CD4-positive, alpha-beta T cell treated with Interleukin-2 at 100 ng/mL for 4 hours (primary cell): ENCODE measurements at regions not wholly inside any gene's neighbourhood (a gene's known extent, or its start where the extent isn't known, plus 50 kb on each side); places are given as distances from the start of the nearest gene placed in this dataset.
"Not testable (repeated sequence)": the region's sequence is repeated elsewhere in the genome, so short reads cannot be mapped to it uniquely, and the experiment has no call there.

ENCODE experiments used
- DNase-seq: peaks from one replicate; pipeline ENCODE4 v3.0.0-alpha.2; 2020; ENCODE audit warnings: low spot score

- DNase-seq = no peak
Measured at GRCh38 chr5:98372351-98372750, 401.1 kb upstream of the RGMB start.

DNA sequence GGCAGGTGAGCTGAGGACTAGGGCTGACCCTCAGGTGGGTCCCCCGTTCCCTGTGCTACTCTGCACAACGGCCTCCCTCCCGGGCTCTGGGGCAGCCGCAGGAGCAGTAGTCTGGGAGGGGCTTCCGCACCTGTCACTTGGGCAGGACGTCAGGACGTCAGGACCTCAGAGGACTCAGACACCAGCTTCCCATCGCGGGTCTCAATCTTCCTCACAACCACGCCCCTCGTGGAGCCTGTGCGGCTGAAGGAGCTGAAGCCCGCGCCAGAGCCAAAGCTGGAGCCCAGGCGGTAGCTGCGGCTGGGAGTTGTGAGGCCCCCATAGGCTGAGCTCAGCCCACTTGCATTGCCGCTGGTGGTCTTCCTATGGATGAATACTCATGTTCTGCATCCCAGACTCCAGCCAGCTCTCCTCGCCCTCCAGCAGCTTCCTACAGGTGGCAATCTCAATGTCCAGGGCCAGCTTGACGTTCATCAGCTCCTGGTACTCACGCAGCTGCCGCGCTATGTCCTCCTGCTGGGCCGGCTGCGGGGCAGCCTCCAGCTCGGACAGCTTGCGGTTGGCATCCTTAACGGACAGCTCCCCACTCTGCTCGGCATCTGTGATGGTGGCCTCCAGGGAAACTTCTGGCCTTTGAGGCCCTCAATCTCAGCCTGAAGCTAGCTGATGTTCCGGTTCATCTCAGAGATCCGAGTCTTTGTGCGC, 381.4 kb upstream of the RGMB start:
- DNase-seq = no peak

- DNase-seq = not testable (repeated sequence)
Measured at GRCh38 chr5:98393205-98393604, 380.3 kb upstream of the RGMB start.

- no peak for DNase-seq
Measured at GRCh38 chr5:98397081-98397480, 376.4 kb upstream of the RGMB start.

DNA sequence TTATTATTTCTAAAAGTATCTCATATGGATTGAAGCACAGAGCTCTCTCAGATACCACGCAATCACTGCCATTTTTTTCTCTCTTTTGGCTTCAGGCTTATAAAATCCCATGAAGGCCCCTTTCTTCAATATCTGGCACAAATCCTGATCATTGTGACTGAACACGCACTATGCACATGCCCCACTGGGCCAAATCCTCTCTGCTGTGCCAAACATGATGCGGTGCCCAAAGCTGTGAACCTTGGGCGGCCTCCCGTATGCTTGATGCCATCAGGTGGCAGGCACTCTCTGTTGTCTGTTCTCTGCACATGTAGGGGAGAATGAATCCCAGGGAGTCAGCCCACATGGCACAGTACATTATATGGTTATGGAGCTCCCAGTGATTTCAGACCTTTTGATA, 375.0 kb upstream of the RGMB start:
- no peak for DNase-seq

- DNase-seq = no peak
Measured at GRCh38 chr5:98401656-98402055, 371.8 kb upstream of the RGMB start.

GRCh38 chr5:98402130-98402529, 371.3 kb upstream of the RGMB start:
- DNase-seq = no peak

GRCh38 chr5:98403131-98403530, 370.3 kb upstream of the RGMB start:
- no peak for DNase-seq

- no peak for DNase-seq
Measured at GRCh38 chr5:98414938-98415337, 358.5 kb upstream of the RGMB start.

GRCh38 chr5:98415663-98416062, 357.8 kb upstream of the RGMB start:
- no peak for DNase-seq

DNA sequence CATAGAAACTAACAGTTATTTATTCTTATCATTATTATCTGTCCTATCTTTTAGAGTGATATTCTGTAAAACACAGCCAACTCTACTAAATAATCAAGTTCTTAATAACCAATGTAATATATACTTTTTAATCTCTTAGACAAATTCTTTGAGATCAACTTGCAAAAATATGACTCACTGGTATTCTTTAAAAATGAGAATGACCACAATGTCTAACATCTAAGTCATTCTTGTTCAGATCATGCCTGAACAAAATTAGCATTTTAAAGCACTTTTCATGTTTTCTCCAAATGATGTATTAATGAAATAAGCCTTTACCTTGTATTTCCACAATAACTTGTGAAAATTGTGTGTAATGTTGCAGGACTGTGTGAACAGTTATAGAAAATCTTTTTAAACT, 356.9 kb upstream of the RGMB start:
- DNase-seq = no peak

GRCh38 chr5:98419825-98420224, 353.6 kb upstream of the RGMB start:
- DNase-seq = no peak

DNA sequence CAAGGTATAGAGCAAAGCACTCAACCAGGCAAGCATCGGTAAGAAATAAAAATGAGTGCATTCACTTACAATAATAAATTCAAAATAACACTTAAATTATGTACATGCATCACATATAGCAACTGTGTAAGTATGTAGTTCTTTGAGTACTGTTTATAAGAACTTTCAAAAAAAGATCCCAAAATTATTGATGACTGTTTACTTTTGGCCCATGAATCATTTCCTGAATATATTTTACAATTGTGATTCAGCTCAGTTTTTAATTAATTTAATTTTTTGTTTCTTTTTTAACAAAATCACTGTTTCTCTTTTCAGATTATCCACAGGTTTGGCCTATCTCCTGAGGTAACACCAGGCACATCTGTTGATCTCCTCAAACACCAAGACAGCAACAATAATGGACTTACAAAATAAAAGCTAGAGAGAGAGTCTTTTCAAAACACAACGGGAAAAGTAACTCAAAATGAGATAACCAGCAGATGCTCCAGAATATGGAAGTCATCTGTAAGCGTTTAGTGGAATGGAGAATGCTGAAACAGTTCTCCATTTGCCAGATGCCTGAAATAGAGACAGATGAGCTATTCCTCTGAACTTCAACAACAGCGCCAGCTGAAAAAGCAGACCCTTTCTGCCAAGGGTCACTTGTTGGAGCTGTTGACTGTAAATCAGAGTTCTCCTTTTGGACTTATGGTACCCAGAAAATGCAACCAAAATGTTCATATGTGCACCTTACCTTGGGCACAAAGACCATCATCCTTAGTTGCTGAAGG, 348.6 kb upstream of the RGMB start:
- DNase-seq = no peak

- DNase-seq = no peak
Measured at GRCh38 chr5:98425640-98426039, 347.8 kb upstream of the RGMB start.

- DNase-seq = no peak
Measured at GRCh38 chr5:98428806-98429205, 344.7 kb upstream of the RGMB start.

DNA sequence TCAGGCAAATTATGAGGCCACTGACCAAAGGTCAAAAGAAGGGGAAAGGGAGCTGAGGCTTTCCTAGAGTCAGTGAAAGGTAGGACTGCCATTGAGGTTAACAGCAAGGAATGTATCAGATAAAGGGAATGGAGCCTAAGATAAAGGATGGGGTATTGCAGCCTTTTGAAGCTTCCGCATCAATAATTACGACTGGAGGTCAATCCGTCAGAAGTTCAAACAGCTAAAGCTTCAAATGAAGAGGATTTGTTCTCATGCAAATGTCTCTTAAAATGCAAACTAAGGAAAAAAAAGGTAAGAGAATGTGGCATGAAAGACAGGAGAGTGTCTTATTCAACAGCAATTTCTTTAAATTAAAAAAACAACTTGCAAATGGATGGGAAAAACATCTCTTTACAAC, 341.1 kb upstream of the RGMB start:
- DNase-seq = no peak

DNA sequence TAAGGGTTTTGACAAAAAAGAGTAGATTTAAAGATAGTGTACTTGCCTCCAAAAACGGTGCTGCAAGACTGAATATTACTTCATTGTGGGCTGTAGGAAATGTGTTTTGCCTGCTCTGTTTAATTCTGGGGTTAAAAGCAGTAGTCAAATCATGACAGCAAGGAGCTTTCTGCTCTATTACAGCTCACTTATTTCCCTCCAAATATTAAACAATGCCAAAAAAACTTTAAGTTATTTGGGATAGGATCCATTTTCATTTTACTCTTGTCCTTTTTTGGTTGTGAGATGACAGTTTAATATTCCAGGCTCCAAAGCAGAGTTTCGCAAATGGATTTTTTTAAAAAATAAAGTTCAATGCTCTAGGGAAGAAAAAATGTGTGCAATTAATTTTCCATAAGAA, 340.4 kb upstream of the RGMB start:
- DNase-seq = no peak

DNA sequence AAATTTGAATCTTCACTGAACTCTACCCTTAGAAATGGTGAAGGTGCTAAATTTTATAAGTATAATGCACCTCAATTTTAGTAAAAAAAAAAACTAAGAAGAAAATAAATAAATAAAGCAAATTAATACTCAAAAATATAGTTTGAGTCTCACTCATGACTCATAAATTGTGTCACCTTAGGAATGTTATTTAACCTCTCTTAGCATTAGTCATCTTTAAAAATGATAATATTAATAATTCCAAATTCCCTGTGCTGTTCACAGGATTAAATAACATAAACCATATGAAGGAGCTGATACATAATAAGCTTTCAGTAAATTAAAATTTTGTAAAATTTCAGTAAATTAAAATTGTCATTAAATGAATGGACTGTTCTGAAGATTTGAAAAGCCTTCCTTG, 339.8 kb upstream of the RGMB start:
- DNase-seq = no peak

DNA sequence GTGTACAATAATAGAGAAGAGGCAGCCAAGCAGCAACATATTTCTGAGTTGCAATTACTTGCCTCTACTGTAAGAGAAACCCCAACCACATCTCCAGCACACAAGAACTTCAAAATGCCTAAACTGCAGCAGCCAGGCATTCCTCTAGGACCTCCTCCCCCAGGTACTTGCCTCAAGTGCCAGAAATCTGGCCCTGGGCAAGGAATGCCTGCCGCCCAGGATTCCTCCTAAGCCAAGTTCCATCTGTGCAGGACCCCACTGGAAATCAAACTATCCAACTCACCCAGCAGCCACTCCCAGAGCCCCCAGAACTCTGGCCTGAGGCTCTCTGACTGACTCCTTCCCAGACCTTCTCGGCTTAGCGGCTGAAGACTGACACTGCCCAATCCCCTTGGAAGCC, 336.8 kb upstream of the RGMB start:
- no peak for DNase-seq

DNA sequence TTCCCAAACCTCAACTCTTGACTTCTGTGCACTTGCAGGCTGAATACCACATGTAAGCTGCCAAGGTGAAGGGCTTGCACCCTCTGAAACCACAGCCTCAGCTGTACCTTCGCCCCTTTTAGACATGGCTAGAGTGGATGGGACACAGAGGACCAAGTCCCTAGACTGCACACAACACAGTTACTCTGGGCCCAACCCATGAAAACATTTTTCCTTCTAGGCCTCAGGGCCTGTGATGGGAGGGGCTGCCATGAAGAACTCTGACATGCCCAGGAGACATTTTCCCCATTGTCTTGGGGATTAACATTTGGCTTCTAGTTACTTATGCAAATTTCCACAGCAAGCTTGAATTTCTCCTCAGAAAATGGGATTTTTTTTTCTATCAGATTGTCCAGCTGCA, 331.0 kb upstream of the RGMB start:
- DNase-seq = no peak

DNA sequence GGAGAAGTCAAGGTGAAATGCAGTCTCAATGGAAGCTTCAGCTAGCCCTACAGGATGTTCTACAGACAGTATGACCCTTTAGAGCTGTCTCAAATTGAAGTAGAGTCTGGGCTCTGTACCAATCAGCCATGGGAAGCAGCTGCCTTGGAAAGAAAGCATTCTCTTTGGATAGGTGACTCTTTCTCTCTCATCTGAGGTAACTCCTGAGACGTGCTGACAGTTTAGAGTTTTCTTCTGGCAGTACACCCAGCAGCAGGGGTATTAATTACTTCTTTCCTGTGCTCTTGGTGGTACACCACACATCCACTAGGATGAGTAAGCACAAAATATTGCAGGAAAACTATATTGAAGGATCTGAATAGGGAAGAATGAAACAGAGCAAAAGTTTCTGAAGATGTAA, 329.6 kb upstream of the RGMB start:
- DNase-seq = no peak

GRCh38 chr5:98453296-98453695, 320.2 kb upstream of the RGMB start:
- DNase-seq = no peak

DNA sequence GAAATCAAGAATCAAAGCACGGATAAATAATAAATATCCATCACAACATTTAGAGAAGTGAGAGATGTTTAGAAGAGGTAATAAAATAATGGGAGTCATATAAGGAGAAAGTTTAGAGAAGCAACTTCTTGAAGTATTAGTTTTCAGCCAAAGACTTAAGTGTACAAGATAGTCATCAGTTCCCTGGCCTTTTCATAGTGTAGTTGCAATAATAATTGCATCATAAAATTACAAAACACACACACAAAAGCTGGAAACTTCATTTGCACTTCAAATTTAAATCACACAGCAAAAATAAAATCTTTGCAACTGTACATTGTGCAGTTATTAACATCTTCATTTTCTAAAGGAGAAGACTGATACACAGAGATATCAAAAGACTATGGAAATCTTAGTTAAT, 319.1 kb upstream of the RGMB start:
- no peak for DNase-seq

GRCh38 chr5:98454904-98455303, 318.6 kb upstream of the RGMB start:
- DNase-seq = no peak
